GM23248 (cell line): ENCODE measurements at regions not wholly inside any gene's neighbourhood (a gene's known extent, or its start where the extent isn't known, plus 50 kb on each side); places are given as distances from the start of the nearest gene placed in this dataset.

Experiments
- EZH2 ChIP-seq: fragments of 200-600 bp; sonication (generic); IDR thresholded peaks from 2 replicates; pipeline ENCODE4 v1.6.1; 2018; ENCODE audit warnings: antibody characterized with exemption, mild to moderate bottlenecking; ENCODE audit not compliant: insufficient read depth, poor library complexity, severe bottlenecking
- EZH2phosphoT487 ChIP-seq: fragments of 200-600 bp; sonication (generic); IDR thresholded peaks from 2 replicates; pipeline ENCODE4 v1.6.1; 2018; ENCODE audit warnings: antibody characterized with exemption, moderate library complexity, mild to moderate bottlenecking, low read depth; ENCODE audit not compliant: insufficient read depth

DNA sequence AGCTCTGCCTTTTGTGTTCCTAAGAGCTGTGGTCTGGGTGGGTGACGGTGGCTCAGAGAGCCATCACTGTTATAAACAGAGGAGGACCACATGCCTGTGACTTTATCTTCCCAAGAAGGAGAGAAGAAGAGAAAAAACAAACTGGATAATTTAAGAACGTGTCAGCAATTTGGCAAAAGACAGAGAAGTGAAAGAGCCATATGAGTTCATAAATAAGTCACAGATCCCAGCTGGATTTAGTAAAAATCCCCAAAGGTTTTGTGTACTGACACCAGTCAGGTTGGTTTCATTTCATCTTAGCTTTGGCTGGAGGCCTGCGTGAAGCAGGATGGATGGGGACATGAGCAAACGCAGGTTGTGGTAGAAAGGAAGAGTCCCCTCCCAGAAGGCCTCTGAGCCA, 120.7 kb downstream of the CXCL12 start:
- TF ChIP-seq EZH2 (no peak), EZH2phosphoT487 (no peak)
